ENCODE measurements at regions not wholly inside any gene's neighbourhood (a gene's known extent, or its start where the extent isn't known, plus 50 kb on each side); places are given as distances from the start of the nearest gene placed in this dataset.

DNA sequence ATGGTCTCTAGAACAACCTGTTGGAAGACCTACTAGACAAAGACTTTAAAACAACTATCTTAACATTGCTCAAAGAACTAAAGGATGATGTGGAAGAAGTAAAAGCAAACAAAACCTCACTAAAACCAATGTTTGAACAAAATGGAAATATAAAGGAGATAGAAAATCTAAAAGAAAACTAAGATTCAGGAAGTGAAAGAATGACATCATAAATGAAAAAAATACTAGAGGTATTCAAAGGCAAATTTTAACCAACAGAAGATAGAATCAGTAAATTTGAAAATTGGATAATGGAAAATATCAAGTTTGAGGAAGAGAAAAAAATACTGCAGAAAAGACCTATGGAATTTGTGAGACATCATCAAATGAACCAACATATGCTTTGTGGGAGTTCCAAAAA, 914.1 kb upstream of the GJE1 start:
- DNase-seq (ENCODE audit: low read depth): no peak
- TF ChIP-seq, protein P1, sequence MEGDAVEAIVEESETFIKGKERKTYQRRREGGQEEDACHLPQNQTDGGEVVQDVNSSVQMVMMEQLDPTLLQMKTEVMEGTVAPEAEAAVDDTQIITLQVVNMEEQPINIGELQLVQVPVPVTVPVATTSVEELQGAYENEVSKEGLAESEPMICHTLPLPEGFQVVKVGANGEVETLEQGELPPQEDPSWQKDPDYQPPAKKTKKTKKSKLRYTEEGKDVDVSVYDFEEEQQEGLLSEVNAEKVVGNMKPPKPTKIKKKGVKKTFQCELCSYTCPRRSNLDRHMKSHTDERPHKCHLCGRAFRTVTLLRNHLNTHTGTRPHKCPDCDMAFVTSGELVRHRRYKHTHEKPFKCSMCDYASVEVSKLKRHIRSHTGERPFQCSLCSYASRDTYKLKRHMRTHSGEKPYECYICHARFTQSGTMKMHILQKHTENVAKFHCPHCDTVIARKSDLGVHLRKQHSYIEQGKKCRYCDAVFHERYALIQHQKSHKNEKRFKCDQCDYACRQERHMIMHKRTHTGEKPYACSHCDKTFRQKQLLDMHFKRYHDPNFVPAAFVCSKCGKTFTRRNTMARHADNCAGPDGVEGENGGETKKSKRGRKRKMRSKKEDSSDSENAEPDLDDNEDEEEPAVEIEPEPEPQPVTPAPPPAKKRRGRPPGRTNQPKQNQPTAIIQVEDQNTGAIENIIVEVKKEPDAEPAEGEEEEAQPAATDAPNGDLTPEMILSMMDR (IDR thresholded peaks at IDR 0.05; ENCODE audit: insufficient read depth, low read depth, low read length, missing control alignments): no peak
- H3K4me3 ChIP-seq (ENCODE audit: low read length): no peak overlapping the region

DNA sequence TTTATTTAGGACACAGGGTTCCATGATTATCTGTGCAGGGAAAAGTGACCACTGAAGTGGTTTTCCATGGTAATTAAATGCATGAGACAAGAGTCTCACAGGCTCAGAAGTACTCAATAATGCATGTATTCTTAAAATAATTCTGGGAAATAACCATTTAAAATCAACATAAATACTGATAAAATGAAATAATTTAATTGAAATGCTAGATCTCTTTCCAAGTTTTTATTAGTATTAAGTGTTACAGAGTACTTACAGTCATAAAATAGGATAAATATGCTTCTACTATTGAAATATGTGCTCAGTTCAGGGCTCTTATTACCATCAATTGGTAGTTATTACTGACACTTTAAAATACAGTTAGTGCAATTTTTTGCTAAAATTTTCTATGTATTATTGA, 916.0 kb upstream of the GJE1 start:
- no peak overlapping the region for H3K4me3 ChIP-seq (ENCODE audit: low read length)
- TF ChIP-seq, protein P1 (IDR thresholded peaks at IDR 0.05; ENCODE audit: insufficient read depth, low read depth, low read length, missing control alignments): no peak
- DNase-seq (ENCODE audit: low read depth): no peak

DNA sequence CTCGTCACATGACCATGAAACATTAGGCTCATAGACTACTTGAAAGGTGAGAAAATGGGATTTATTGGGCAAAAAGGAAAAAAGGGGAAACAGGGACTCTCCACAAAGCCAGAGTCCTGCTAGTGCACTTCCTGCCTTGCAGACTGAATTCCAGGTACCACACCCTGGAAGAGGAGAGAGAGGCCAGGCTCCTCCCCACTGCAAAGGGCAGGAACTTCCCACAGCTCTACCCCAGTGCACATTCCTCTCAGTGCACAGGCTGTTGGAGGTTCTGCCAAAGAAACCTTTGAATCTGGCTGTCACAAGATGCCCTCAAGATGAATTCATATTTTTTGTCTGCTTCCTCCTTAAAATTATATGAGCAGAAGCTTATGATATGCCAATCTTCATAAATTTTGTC, 920.4 kb upstream of the GJE1 start:
- no peak overlapping the region for H3K4me3 ChIP-seq (ENCODE audit: low read length)
- peak; percentile 37 for DNase-seq (ENCODE audit: low read depth)
- TF ChIP-seq, protein P1 (IDR thresholded peaks at IDR 0.05; ENCODE audit: insufficient read depth, low read depth, low read length, missing control alignments): no peak

DNA sequence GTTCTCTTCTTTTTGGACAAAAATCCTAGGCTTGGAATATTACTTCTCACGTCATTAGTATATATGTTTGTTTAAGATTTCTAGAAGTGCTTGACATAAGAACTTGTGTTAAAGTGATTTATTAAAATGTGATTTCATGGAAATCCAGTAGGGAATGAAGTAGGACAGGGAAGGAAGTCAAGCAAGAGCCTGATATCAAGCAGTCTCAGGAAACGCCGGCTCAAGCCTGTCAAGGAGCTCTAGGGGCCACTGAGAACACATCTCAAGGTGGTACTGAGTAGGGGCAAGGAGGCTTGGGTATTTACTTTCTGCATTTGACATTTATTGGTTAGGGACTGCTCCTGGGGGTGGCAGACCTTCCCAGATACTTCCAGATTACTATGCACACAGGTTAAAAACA, 920.9 kb upstream of the GJE1 start:
- no peak overlapping the region for H3K4me3 ChIP-seq (ENCODE audit: low read length)
- no peak for DNase-seq (ENCODE audit: low read depth)
- TF ChIP-seq, protein P1 (IDR thresholded peaks at IDR 0.05; ENCODE audit: insufficient read depth, low read depth, low read length, missing control alignments): no peak

DNA sequence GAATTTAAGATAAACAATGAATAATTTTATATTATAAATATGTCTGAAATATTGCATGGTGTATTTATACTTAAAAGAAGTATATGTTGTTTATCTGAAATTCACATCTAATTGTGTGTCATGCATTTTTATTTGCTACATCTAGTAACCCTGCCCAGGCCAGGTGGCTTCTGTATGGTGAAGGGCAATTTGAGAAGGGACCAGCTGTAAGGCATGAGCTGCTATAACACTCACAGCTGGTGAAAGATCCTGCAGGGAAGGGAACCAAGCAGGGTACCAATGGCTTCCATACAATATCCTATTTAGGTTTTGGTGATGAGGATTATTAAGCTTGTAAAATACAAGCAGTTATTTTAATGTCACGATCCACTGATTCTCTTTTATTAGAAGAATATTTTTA, 921.8 kb upstream of the GJE1 start:
- H3K4me3 ChIP-seq (ENCODE audit: low read length): no peak overlapping the region
- no peak for DNase-seq (ENCODE audit: low read depth)
- TF ChIP-seq, protein P1 (IDR thresholded peaks at IDR 0.05; ENCODE audit: insufficient read depth, low read depth, low read length, missing control alignments): no peak

DNA sequence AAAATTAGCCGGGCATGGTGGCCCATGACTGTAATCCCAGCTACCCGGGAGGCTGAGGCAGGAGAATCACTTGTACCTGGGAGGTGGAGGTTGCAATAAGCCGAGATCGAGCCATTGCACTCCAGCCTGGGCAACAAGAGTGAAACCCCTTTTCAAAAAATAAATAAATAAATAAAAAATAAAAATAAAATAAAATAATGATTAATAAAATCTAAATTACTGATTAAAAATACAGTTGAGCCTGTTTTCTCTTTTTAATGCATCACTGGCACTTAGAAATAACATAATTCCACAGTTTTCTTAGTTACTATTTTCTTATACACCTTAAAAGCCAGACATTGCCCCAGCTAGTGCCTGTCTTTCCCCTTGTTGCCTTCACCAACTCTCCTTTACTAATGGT, 922.8 kb upstream of the GJE1 start:
- TF ChIP-seq, protein P1 (IDR thresholded peaks at IDR 0.05; ENCODE audit: insufficient read depth, low read depth, low read length, missing control alignments): no peak
- no peak overlapping the region for H3K4me3 ChIP-seq (ENCODE audit: low read length)
- DNase-seq (ENCODE audit: low read depth): no peak

DNA sequence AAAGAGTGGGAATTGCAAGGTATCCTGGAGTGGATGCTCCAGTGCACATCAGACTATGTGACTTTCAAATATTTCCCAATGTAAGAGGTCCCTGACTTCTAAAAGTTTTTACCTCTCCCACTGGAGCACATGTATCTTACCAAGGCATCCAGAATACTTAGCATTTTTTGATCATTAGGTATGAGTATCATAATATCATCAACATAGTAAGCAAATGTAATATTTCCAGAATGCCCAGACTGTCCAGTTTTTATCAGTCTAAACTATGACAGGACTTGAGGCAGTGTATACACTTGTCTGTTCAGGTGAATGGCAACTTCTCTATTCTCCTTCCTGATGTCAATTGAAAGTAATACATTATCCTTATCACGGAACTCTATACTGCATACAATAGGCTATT, 924.6 kb upstream of the GJE1 start:
- TF ChIP-seq, protein P1 (IDR thresholded peaks at IDR 0.05; ENCODE audit: insufficient read depth, low read depth, low read length, missing control alignments): no peak
- H3K4me3 ChIP-seq (ENCODE audit: low read length): no peak overlapping the region
- DNase-seq (ENCODE audit: low read depth): peak; percentile 39

Measured in epithelial cell of esophagus (primary cell).